KMS-11 (cell line): ENCODE measurements at regions not wholly inside any gene's neighbourhood (a gene's known extent, or its start where the extent isn't known, plus 50 kb on each side); places are given as distances from the start of the nearest gene placed in this dataset.

Experiments used
- H2AFZ ChIP-seq: fragments of 200-600 bp; sonication (generic); 2 replicates; pipeline ENCODE4 v1.6.1; 2016; ENCODE audit warnings: antibody characterized with exemption, mixed run types, low read depth
- H3K27ac ChIP-seq: fragments of 200-600 bp; sonication (generic); 2 replicates; pipeline ENCODE4 v1.6.1; 2016; ENCODE audit warnings: mild to moderate bottlenecking, mixed run types
- H3K27me3 ChIP-seq: fragments of 200-600 bp; sonication (generic); 2 replicates; pipeline ENCODE4 v1.6.1; 2017; ENCODE audit warnings: mild to moderate bottlenecking, low read depth, mixed run types, moderate library complexity; ENCODE audit not compliant: insufficient read depth
- H3K36me3 ChIP-seq: fragments of 200-600 bp; sonication (generic); 2 replicates; pipeline ENCODE4 v1.6.1; 2017; ENCODE audit warnings: mild to moderate bottlenecking, mixed run types; ENCODE audit not compliant: insufficient read depth
- H3K4me1 ChIP-seq: fragments of 200-600 bp; sonication (generic); 2 replicates; pipeline ENCODE4 v1.6.1; 2016; ENCODE audit warnings: mild to moderate bottlenecking, low read depth, mixed run types; ENCODE audit not compliant: poor library complexity, severe bottlenecking
- H3K4me2 ChIP-seq: fragments of 200-600 bp; sonication (generic); 2 replicates; pipeline ENCODE4 v1.7.0; 2016; ENCODE audit warnings: mild to moderate bottlenecking, mixed run types
- H3K4me3 ChIP-seq: fragments of 200-600 bp; sonication (generic); IDR thresholded peaks from 2 replicates; pipeline ENCODE4 v1.6.1; 2017; ENCODE audit warnings: low read depth, low read length, mixed read lengths; ENCODE audit not compliant: insufficient read depth
- H3K79me2 ChIP-seq: fragments of 200-600 bp; sonication (generic); 2 replicates; pipeline ENCODE4 v1.6.1; 2016; ENCODE audit warnings: low read depth, mixed run types; ENCODE audit not compliant: insufficient read depth
- H3K9ac ChIP-seq: fragments of 200-600 bp; sonication (generic); 2 replicates; pipeline ENCODE4 v1.6.1; 2016; ENCODE audit warnings: mild to moderate bottlenecking, mixed run types
- H4K20me1 ChIP-seq: fragments of 200-600 bp; sonication (generic); 2 replicates; pipeline ENCODE4 v1.6.1; 2016; ENCODE audit warnings: mild to moderate bottlenecking, mixed run types; ENCODE audit not compliant: insufficient read depth
- TF ChIP-seq, protein P1 (sequence below): fragments of 200-600 bp; sonication (generic); conservative IDR thresholded peaks from 2 replicates; pipeline ENCODE4 v1.6.1; 2017; ENCODE audit warnings: low read depth, mild to moderate bottlenecking, antibody characterized with exemption, low read length, moderate library complexity, mixed read lengths

DNA sequence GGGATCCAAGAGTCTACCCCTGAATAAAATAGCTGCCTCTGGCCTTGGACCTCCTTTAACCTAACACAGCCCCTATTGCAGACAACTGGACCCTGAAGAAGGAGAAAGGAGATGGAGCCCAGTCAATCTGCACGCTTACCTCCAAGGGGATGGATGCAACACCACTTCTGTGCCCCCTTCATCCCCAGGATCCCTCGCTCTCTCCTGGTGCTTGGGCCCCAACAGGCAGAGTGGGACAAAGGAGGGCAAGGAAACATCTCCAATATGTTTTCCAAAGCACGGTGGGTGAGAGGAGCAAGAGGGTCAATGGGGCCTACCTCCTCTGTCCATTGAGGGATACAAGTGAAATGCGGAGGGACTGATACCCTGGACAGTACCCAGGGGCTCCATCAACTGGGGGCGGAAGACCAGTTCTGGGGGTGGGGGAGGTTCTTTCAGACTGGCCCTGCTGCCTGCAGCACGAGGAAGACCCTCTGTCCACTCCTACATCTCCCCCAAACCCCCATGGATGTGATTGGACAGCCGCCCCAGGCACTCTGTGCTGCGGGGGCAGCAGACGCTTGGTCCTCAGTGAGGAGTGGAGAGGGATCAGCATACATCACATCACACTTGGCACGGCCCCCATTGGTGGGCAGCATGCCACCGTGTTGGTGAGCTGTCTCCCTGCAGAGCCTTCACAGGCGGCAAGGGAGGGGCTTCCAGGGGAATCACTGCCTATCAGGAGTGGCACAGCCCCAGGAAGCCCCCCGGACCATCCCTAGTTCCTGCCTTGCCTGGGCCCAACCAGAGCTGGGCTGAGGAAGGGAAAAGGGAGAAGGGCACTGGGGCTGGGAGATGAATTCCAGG is 70.6 kb downstream of the MRPL14 start:
- Histone ChIP-seq H3K27ac (no peak overlapping the region), H3K4me3 (no peak overlapping the region), H3K27me3 (no peaks in the 10 kb centered on the region), H3K36me3 (no peaks in the 10 kb centered on the region), H4K20me1 (no peaks in the 10 kb centered on the region), H3K4me2 (no peak overlapping the region), H3K4me1 (peaks cover 20% of the 10 kb centered on the region), H3K9ac (no peak overlapping the region), H3K79me2 (no peaks in the 10 kb centered on the region), H2AFZ (no peak overlapping the region)
- TF ChIP-seq, protein P1, sequence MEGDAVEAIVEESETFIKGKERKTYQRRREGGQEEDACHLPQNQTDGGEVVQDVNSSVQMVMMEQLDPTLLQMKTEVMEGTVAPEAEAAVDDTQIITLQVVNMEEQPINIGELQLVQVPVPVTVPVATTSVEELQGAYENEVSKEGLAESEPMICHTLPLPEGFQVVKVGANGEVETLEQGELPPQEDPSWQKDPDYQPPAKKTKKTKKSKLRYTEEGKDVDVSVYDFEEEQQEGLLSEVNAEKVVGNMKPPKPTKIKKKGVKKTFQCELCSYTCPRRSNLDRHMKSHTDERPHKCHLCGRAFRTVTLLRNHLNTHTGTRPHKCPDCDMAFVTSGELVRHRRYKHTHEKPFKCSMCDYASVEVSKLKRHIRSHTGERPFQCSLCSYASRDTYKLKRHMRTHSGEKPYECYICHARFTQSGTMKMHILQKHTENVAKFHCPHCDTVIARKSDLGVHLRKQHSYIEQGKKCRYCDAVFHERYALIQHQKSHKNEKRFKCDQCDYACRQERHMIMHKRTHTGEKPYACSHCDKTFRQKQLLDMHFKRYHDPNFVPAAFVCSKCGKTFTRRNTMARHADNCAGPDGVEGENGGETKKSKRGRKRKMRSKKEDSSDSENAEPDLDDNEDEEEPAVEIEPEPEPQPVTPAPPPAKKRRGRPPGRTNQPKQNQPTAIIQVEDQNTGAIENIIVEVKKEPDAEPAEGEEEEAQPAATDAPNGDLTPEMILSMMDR = no peak

DNA sequence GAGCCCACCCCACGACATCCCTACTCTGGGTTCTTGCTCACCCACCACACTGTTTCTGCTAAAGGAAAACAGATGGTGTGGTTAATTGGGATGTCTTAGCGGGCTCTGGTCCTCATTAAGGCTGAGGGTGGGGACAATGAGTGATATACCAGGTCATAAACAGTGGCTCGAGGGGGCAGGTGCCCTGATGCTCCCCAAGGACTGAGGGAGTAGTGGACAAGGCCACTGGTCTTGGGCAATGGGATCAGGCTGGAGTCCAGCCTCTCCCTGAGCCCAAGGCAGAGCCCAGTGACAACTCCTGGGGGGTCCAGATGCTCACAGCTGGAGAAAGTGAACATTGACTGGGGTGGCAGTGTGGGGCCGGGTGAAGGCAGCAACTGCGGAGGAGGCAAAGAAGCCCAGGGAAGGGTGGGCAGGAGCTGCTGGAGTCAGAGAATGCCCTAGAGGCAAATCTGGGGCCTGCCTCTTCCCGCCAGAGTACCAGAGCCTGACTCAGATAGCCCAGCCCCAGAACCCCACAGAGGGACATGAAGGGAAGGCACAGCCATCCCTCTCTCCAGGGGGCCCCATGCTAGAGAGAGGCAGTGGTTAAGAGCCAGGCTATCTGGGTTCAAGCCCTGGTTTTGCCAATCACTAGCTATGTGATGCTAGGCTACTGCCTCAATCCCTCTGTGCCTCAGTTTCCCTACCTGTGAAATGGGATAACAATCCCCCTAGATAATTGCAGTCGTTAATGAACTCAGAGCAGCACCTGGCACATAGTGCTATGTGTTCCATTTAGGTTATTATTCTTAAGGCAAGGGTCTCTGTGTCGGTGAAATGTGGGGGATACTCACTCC is 72.3 kb downstream of the MRPL14 start:
- no peaks in the 10 kb centered on the region for H3K79me2 ChIP-seq
- no peak overlapping the region for H3K4me2 ChIP-seq
- no peaks in the 10 kb centered on the region for H3K36me3 ChIP-seq
- peaks cover 35% of the 10 kb centered on the region for H3K4me1 ChIP-seq
- no peaks in the 10 kb centered on the region for H3K27me3 ChIP-seq
- no peak overlapping the region for H3K4me3 ChIP-seq
- TF ChIP-seq, protein P1 = no peak
- H3K27ac ChIP-seq = no peak overlapping the region
- H2AFZ ChIP-seq = no peak overlapping the region
- no peak overlapping the region for H3K9ac ChIP-seq
- no peaks in the 10 kb centered on the region for H4K20me1 ChIP-seq

GRCh38 chr6:44053760-44054556 is 73.3 kb downstream of the MRPL14 start:
- no peaks in the 10 kb centered on the region for H4K20me1 ChIP-seq
- TF ChIP-seq, protein P1 = no peak
- H3K9ac ChIP-seq = no peak overlapping the region
- H3K79me2 ChIP-seq = no peaks in the 10 kb centered on the region
- H2AFZ ChIP-seq = no peak overlapping the region
- no peaks in the 10 kb centered on the region for H3K27me3 ChIP-seq
- H3K4me3 ChIP-seq = no peak overlapping the region
- no peaks in the 10 kb centered on the region for H3K36me3 ChIP-seq
- H3K4me2 ChIP-seq = no peak overlapping the region
- peaks cover 45% of the 10 kb centered on the region for H3K4me1 ChIP-seq
- H3K27ac ChIP-seq = no peak overlapping the region

GRCh38 chr6:44053106-44053756 is 74.0 kb downstream of the MRPL14 start:
- Histone ChIP-seq H3K79me2 (no peaks in the 10 kb centered on the region), H3K9ac (no peak overlapping the region), H2AFZ (peak overlapping the region; percentile 69; the same call in 1 of the 2 replicates), H3K36me3 (no peaks in the 10 kb centered on the region), H3K4me2 (peak overlapping the region; percentile 26; the same call in 1 of the 2 replicates), H3K4me1 (peaks cover 52% of the 10 kb centered on the region), H4K20me1 (no peaks in the 10 kb centered on the region), H3K27me3 (no peaks in the 10 kb centered on the region), H3K27ac (no peak overlapping the region), H3K4me3 (no peak overlapping the region)
- TF ChIP-seq, protein P1 = no peak
